Inflammatory macrophage treated with lipopolysaccharide for 1 hour (primary cell): ENCODE measurements at regions not wholly inside any gene's neighbourhood (a gene's known extent, or its start where the extent isn't known, plus 50 kb on each side); places are given as distances from the start of the nearest gene placed in this dataset.

Experiments
- DNase-seq, 2 donors: peaks; one replicate each; pipeline ENCODE4 v3.0.0-alpha.2; 2020 to 2022

GRCh38 chr13:86976521-86977324, 694.4 kb upstream of the SLITRK5 start:
- no peak for DNase-seq

- no peak for DNase-seq
These were observed 684.7 kb upstream of the SLITRK5 start for GRCh38 chr13:86986448-86986847.

GRCh38 chr13:86992251-86992650, 678.9 kb upstream of the SLITRK5 start:
- no peak for DNase-seq

- DNase-seq: no peak
These were observed 667.9 kb upstream of the SLITRK5 start for GRCh38 chr13:87003265-87003664.

- no peak for DNase-seq
These were observed 665.7 kb upstream of the SLITRK5 start for GRCh38 chr13:87005511-87005910.

GRCh38 chr13:87035526-87035925, 635.6 kb upstream of the SLITRK5 start:
- no peak for DNase-seq

GRCh38 chr13:87042946-87043345, 628.2 kb upstream of the SLITRK5 start:
- DNase-seq: no peak

GRCh38 chr13:87052731-87053130, 618.4 kb upstream of the SLITRK5 start:
- no peak for DNase-seq

GRCh38 chr13:87057807-87058520, 613.2 kb upstream of the SLITRK5 start:
- no peak for DNase-seq

- no peak for DNase-seq
These were observed 612.3 kb upstream of the SLITRK5 start for GRCh38 chr13:87058786-87059329.

GRCh38 chr13:87078947-87079795, 592.0 kb upstream of the SLITRK5 start:
- DNase-seq: no peak

GRCh38 chr13:87080100-87080779, 590.9 kb upstream of the SLITRK5 start:
- no peak for DNase-seq

GRCh38 chr13:87084192-87084591, 587.0 kb upstream of the SLITRK5 start:
- DNase-seq: no peak

- DNase-seq: no peak
These were observed 583.4 kb upstream of the SLITRK5 start for GRCh38 chr13:87087741-87088140.

- no peak for DNase-seq
These were observed 581.8 kb upstream of the SLITRK5 start for GRCh38 chr13:87089391-87089790.

- no peak for DNase-seq
These were observed 577.8 kb upstream of the SLITRK5 start for GRCh38 chr13:87093399-87093798.

GRCh38 chr13:87094646-87095045, 576.5 kb upstream of the SLITRK5 start:
- no peak for DNase-seq

GRCh38 chr13:87100431-87100830, 570.7 kb upstream of the SLITRK5 start:
- DNase-seq: no peak

GRCh38 chr13:87107651-87108050, 563.5 kb upstream of the SLITRK5 start:
- no peak for DNase-seq

- DNase-seq: no peak
These were observed 550.7 kb upstream of the SLITRK5 start for GRCh38 chr13:87120476-87120875.

GRCh38 chr13:87122551-87122950, 548.6 kb upstream of the SLITRK5 start:
- DNase-seq: peak in 1 of 2 donors; percentile 3

- peak; percentile 24 to 49 for DNase-seq
These were observed 547.0 kb upstream of the SLITRK5 start for GRCh38 chr13:87123987-87124784.
